CD4-positive, alpha-beta T cell treated with Interleukin-10 for 1 hour (primary cell): ENCODE measurements at regions not wholly inside any gene's neighbourhood (a gene's known extent, or its start where the extent isn't known, plus 50 kb on each side); places are given as distances from the start of the nearest gene placed in this dataset.

Experiments used
- DNase-seq: peaks from one replicate; pipeline ENCODE4 v3.0.0-alpha.2; 2020

DNA sequence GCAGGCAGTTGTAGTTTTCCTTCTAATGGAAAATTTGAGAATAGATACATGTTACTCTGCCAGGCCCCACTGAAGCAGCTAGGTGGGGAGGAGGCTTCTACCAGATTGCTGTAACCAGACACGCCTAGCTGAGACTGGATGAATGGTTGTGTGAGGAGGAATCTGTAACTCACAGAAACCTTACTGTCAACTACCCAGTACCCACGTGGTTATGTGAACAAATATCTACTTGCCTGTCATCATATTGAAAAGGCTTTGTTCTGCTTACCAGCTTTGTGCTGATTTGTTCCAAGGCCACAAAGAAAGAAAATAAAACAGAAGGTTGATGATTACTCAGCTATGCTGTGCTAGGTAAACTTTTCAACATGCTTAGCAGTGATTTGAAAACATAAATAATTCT lies 167.2 kb downstream of the CAPZA3 start:
- no peak for DNase-seq

DNA sequence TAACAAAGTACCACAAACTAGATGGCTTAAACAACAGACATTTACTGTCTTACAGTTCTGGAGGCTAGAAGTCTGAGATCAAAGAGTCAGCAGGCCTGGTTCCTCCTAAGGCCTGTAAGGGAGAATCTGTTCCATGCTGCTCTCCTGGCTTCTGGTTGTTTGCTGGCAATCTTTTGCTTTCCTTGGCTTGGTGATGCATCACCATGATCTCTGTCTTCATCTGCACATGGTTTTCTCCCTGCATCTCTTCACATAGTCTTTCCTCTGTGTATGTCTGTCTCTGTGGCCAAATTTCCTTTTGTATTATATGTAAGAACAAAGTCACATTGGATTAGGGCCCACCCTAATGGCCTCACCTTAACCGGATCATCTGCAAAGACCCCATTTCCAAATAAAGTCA lies 168.5 kb downstream of the CAPZA3 start:
- DNase-seq, result no peak

GRCh38 chr12:18907127-18907526 lies 169.2 kb downstream of the CAPZA3 start:
- DNase-seq, result no peak

DNA sequence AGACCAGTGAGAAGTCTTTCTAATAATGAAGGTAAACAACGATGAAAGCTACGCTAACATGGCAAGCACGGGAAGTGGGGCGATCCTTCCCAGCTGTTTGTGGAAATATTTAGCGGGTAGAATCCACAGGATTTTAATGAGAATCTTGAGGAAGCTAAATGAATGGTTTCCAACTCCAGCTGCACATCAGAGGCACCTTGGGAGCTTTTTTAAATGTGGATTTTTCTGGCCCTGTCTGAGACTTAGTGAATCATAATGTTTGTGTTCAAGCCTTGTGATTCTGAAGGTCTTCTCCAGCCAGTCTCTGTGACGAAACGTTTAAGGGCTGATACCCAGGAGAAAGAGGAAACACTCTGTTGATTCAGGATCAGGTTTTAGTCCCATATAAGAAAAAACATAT lies 169.8 kb downstream of the CAPZA3 start:
- no peak for DNase-seq

DNA sequence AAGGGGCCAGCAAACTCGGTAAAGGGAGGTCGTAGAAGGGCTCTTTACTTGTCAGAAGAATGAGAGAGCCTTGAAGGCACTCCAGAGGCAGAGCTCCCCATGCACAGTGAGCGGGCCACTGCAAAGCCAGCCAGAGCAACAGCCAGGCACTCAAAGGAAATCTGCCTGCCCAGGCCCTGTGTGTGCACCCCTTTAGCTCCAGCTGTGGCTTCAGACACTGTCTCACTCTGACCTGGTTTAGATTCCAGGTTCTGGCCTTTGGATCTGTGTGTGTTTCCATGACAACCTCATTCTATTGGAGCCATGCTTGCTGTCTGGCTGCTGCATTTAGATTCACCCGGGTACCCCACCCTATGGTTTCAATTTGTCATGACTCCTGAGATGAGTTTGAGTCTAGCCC lies 170.3 kb downstream of the CAPZA3 start:
- no peak for DNase-seq

DNA sequence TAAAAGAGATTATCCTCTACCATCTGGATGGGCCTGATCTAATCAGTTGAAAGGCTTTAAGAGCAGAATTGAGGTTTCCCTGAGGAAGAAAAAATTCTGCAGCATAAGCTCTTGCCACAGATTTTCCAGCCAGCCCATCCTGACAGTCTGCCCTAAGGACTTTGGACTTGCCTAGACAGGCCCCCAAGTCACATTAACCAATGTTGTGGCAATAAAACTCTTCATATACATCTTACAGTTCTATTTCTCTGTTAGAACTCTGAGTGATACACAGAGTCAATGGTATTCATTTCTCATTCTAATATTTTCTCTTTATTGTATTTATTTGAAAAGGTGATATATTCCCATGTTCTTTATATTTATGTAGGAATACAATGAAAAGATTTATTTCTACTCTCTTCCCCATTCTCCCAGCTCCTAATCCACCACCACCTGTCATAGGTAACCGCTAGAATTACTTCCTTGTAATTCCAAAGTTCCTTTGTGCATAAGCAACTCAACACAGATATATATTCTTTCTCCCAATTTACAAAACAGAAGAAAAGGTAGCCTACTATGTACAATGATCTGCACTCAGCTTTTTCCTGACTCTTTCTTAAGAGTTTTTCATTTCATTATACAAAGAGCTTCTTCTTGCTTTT lies 182.1 kb downstream of the CAPZA3 start:
- DNase-seq, result no peak

DNA sequence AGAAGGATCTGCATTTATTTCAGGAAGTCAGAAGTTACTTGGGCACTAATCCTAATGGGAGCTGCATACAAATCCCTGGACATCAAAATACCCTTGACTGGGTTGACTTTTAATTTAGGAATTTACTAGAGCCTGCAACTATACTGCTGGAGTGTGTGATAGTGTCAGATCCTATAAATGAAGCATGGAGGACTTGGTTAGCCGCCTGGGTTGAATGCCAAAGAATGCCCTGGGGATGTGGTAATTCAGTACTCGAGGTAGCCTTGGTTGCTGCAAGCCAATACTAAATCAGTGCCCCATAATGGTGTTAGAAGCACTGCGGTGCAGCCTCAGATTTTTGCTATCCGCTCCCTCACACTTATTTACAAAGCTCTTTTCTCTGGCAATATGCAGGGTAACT lies 184.9 kb downstream of the CAPZA3 start:
- DNase-seq, result no peak

DNA sequence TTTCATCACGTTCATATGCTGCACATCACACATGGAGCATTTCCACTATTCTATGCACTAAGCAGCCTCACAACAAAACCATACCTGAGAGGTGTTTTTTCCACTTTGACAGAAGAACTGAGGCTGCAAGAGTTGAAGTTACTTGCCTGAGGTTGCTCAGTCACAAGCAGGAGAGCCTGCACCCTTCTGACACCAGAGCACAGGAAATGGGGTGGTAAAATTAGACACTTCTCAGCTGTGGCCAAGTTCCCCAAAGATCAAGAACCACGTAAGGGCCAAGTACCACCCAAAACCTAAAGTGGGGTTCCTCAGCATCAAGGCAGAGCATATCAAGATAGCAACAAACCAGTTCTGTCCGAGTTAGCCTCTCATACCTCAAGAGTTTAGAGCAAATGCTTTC lies 185.8 kb downstream of the CAPZA3 start:
- DNase-seq, result no peak

DNA sequence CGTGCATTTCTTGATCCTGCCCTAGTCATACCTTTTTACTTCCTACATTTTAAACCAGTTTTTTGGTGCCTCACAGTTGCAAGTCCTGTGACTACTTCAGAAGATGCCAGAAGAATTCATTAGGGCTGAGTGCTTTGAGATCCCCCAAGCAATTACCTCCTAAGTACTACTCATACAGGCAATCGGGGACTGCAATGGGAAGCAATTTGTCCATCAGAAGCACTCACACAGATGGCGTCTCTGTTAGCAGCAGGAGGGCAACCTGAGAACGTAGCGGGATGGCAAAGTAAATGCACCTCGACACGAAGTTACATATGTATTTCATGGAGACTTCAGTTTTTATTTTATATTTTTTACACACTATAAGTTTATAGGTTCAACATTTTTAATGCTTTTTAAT lies 188.3 kb downstream of the CAPZA3 start:
- no peak for DNase-seq

- no peak for DNase-seq
Observed at GRCh38 chr12:18932211-18932610, 194.3 kb downstream of the CAPZA3 start.

- DNase-seq, result no peak
Observed at GRCh38 chr12:18932715-18933114, 194.8 kb downstream of the CAPZA3 start.

- no peak for DNase-seq
Observed at GRCh38 chr12:18935371-18935965, 194.1 kb upstream of the PLEKHA5 start.

- no peak for DNase-seq
Observed at GRCh38 chr12:18939051-18939450, 190.5 kb upstream of the PLEKHA5 start.

DNA sequence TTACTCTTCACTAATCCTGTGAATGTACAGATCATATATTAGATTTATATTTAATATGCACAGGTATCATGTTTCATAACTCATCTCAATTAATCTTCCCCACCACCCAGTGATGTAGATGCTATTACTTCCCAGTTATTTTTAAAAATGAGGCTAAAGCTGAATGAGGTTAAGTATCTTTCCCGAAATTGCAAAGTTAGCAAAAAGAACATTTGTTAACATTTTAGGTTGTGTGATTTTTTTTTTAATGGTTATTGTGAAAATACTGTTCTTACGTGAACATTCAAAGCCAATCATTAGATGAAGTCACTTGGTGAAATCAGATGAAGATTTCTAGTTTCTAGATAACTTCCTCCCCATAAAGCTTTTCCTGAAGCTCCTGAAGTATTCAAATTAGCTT lies 186.9 kb upstream of the PLEKHA5 start:
- DNase-seq, result no peak

GRCh38 chr12:18943200-18943599 lies 186.3 kb upstream of the PLEKHA5 start:
- DNase-seq, result no peak

GRCh38 chr12:18946106-18946505 lies 183.4 kb upstream of the PLEKHA5 start:
- no peak for DNase-seq

DNA sequence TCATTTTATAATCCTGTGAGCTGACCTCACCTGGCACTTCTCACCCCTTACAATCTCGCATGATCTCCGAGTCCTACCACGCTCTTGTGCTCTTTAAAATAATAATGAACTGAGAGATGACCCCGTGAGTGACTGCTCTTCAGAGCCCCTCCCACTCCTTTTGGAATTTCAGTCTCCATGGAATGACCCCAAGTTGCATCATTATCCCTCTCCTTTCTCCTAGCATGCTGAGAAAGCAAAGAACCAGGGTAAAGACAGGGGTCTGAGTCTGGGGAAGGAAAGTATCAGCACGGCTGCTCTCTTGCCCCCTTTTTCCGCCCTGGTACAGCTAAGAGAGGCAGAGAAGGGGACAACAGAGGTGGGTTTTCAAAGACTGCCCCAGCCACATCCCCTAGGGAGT lies 178.3 kb upstream of the PLEKHA5 start:
- DNase-seq, result no peak

GRCh38 chr12:18953505-18953904 lies 176.0 kb upstream of the PLEKHA5 start:
- DNase-seq, result no peak

DNA sequence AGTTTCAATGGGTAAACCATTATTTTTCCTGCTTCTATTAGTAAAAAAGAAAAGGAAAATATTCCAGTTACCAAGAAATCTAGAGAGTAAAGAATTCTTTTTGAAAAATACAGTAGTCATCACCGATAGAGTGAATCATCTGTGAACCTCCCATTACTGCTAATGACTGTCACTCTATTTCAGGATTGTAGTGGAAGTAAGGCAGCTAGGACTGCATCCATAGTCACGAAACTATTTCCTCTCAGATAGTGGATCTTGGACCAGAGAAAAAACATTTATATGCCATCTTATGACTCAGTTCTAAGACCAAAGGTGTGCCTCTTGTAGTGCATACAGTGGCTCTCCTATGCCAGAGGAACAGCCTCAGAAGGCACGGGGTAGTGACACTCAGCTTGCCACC lies 173.9 kb upstream of the PLEKHA5 start:
- no peak for DNase-seq

GRCh38 chr12:18965203-18965602 lies 164.3 kb upstream of the PLEKHA5 start:
- no peak for DNase-seq

GRCh38 chr12:18966954-18967353 lies 162.6 kb upstream of the PLEKHA5 start:
- DNase-seq, result no peak

DNA sequence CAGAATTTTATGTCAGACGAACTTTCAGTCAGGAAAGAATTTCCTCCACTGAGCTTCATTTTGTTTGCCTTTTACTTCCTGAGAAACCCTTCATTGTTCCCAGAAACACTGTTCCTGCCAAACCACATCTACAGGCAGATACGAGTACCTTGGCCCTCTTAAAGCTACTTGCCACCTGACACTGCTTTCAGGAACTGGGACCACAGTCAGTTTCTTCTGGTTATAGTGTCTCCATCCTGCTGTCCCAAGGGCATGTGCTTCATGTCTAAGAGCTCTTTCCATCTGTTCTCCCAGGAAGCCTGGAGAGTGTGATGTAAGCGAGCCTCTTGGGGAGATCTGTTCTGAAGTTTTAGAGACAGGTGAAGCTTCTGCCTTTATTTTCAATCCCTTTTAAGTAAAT lies 161.7 kb upstream of the PLEKHA5 start:
- DNase-seq, result no peak

DNA sequence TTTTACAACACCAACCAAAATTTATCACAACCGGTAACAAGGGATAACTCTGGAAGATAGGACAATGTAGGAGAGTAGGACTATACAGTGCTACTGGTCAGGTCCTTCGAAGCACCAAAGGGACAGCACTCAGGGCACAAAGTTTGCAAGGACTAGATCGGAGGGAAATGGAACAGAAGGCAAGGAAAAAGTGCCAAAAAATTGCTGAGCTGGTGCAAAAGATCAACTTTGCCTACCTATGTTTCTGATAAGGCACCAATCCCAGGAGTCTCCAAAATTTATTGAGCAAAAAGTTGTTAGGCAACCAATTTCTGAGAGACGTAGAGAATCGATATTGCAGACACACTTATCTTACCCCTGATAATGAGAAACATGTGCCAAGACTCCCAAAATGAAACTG lies 160.0 kb upstream of the PLEKHA5 start:
- no peak for DNase-seq

DNA sequence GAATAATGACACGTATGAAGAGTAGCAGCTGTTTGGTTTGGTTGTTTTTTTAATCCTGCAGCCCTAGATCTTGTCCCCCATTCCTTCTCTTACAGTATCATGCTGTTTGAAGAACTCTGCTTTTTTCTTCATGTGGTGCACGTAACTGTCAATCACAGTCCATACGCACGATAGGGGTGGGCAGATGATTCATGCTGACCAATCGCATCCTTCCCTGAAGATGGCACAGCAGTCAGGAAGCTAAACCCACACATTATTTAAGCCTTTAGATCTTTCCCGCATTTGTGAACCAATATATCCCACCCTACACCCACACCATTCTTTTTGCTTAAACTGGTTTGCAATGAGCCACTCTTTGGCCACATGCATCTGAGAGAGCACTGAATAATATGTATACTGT lies 158.9 kb upstream of the PLEKHA5 start:
- DNase-seq, result no peak

GRCh38 chr12:18971932-18972331 lies 157.6 kb upstream of the PLEKHA5 start:
- no peak for DNase-seq
